GM12891 (cell line): ENCODE measurements at regions not wholly inside any gene's neighbourhood (a gene's known extent, or its start where the extent isn't known, plus 50 kb on each side); places are given as distances from the start of the nearest gene placed in this dataset.

Experiments used
- PAX5 ChIP-seq: IDR thresholded peaks from 2 replicates; pipeline ENCODE4 v1.6.1; 2011; ENCODE audit warnings: low read length, moderate library complexity, mild to moderate bottlenecking; ENCODE audit not compliant: insufficient read depth, severe bottlenecking
- POLR2A ChIP-seq: IDR thresholded peaks from 2 replicates; pipeline ENCODE4 v1.6.1; 2011; ENCODE audit warnings: low read depth, low read length, control low read depth
- POLR2AphosphoS5 ChIP-seq: IDR thresholded peaks from 2 replicates; pipeline ENCODE4 v1.6.1; 2011; ENCODE audit warnings: low read depth, low read length, control low read depth
- POU2F2 ChIP-seq: IDR thresholded peaks from 2 replicates; pipeline ENCODE4 v1.6.1; 2011; ENCODE audit warnings: low read depth, mild to moderate bottlenecking, control low read depth, low read length, moderate library complexity
- SPI1 ChIP-seq: IDR thresholded peaks from 2 replicates; pipeline ENCODE4 v1.6.1; 2011; ENCODE audit warnings: low read depth, low read length, control low read depth
- TAF1 ChIP-seq: IDR thresholded peaks from 2 replicates; pipeline ENCODE4 v1.6.1; 2011; ENCODE audit warnings: low read depth, low read length, control low read depth

DNA sequence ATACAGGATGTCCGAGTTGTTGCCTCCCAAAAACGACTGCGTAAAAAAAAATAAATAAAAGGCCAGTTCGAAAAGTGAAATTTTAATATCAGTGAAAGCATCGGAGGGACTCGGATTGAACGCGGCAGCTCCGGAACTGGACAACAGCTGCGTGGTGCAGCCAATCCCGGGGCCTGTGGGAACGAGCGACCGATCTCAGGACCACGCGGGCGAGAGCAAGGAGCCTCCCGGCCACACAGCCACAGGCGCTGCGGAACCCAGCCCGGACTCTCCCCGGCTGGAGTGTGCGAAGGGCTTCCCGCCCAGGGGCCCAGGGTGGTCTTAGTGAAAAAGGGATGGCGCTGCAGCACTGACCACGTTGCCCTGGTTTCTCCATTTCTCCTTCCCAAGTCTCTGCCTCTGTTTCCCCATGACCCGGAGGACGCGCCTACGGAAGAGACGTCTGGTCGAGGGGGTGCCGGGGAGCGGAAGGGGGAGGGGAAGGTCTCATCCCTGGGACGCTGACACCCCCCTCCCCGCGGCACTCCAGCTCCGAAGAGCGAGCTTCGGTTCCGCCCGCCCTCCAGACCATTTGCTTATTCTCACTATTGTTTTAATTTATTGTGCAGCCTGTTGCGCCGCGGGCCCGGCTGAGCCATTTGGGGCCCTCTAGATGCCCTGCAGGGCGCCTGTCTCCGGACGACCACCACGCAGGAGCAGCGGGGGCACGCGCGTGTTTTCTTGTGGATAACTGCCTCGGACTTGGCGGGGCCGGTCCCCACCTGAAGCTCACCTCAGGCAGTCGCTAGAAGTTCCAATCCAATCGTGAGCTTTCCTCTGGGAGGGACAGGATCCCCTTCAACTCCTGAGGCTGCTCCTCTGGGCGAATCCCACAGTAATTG, 303.0 kb downstream of the PARP8 start:
- TF ChIP-seq POLR2A (no peak), POLR2AphosphoS5 (no peak), POU2F2 (no peak), SPI1 (no peak), TAF1 (no peak), PAX5 (no peak)
